Neuronal stem cell (in vitro differentiated cells): ENCODE measurements at regions not wholly inside any gene's neighbourhood (a gene's known extent, or its start where the extent isn't known, plus 50 kb on each side); places are given as distances from the start of the nearest gene placed in this dataset.
A peak's percentile ranks its signal among the peaks of the same experiment; 100 is the strongest.

Experiments
- DNase-seq: peaks from one replicate; pipeline ENCODE4 v3.0.0-alpha.2; 2013; ENCODE audit warnings: low spot score
- H2AFZ ChIP-seq: one replicate; pipeline ENCODE4 v1.6.1; 2013; ENCODE audit warnings: mild to moderate bottlenecking, low read length, inconsistent platforms
- H2AK5ac ChIP-seq: 2 replicates; pipeline ENCODE4 v1.6.1; 2013; ENCODE audit warnings: low read depth, mild to moderate bottlenecking, inconsistent platforms, low read length, moderate library complexity, mixed read lengths
- H2BK120ac ChIP-seq: 2 replicates; pipeline ENCODE4 v1.6.1; 2013; ENCODE audit warnings: low read depth, mild to moderate bottlenecking, inconsistent platforms, low read length, moderate library complexity, mixed read lengths
- H2BK12ac ChIP-seq: one replicate; pipeline ENCODE4 v1.6.1; 2013; ENCODE audit warnings: low read length, inconsistent platforms
- H2BK15ac ChIP-seq: 2 replicates; pipeline ENCODE4 v1.6.1; 2013; ENCODE audit warnings: mild to moderate bottlenecking, low read length, inconsistent platforms, mixed read lengths
- H2BK5ac ChIP-seq: one replicate; pipeline ENCODE4 v1.6.1; 2013; ENCODE audit warnings: inconsistent platforms, mild to moderate bottlenecking, low read length, moderate library complexity
- H3K14ac ChIP-seq: one replicate; pipeline ENCODE4 v1.6.1; 2013; ENCODE audit warnings: low read length, inconsistent platforms
- H3K18ac ChIP-seq: 2 replicates; pipeline ENCODE4 v1.6.1; 2013; ENCODE audit warnings: low read length, inconsistent platforms
- H3K23ac ChIP-seq: 2 replicates; pipeline ENCODE4 v1.6.1; 2013; ENCODE audit warnings: low read depth, mild to moderate bottlenecking, mixed read lengths, low read length, inconsistent platforms; ENCODE audit not compliant: poor library complexity
- H3K27ac ChIP-seq: replicated peaks from 3 replicates; pipeline ENCODE4 v1.5.1; 2013; ENCODE audit warnings: low read length, inconsistent platforms
- H3K27me3 ChIP-seq, 3 experiments: 2 replicates each; pipeline ENCODE4 v1.6.1; 2013; ENCODE audit warnings: low read length in 3 of 3, mild to moderate bottlenecking in 2 of 3, inconsistent platforms in 1 of 3, low read depth in 1 of 3, mixed read lengths in 1 of 3, moderate library complexity in 1 of 3; ENCODE audit not compliant: control insufficient read depth in 3 of 3, insufficient read depth in 3 of 3
- H3K36me3 ChIP-seq, 2 donors: replicated peaks in 1 of 2; 2 replicates each; pipeline ENCODE4 v1.6.1; 2013; ENCODE audit warnings: low read length in 2 of 2; ENCODE audit not compliant: control insufficient read depth in 2 of 2, insufficient read depth in 2 of 2
- H3K4ac ChIP-seq: 2 replicates; pipeline ENCODE4 v1.6.1; 2013; ENCODE audit warnings: inconsistent platforms, mild to moderate bottlenecking, low read length, moderate library complexity
- H3K4me1 ChIP-seq, 2 donors: 1 replicate in 1 of 2; 2 replicates in 1 of 2; pipeline ENCODE4 v1.6.1; 2013; ENCODE audit warnings: low read length in 2 of 2, low read depth in 1 of 2; ENCODE audit not compliant: control insufficient read depth in 2 of 2, insufficient read depth in 1 of 2
- H3K4me2 ChIP-seq: one replicate; pipeline ENCODE4 v1.6.1; 2013; ENCODE audit warnings: mild to moderate bottlenecking, low read length, inconsistent platforms; ENCODE audit not compliant: insufficient read depth, poor library complexity, severe bottlenecking
- H3K4me3 ChIP-seq, 2 donors: 2 replicates each; pipeline ENCODE4 v1.5.1; 2013; ENCODE audit warnings: low read length in 2 of 2, mild to moderate bottlenecking in 2 of 2, inconsistent platforms in 1 of 2, moderate library complexity in 1 of 2
- H3K79me1 ChIP-seq: one replicate; pipeline ENCODE4 v1.6.1; 2013; ENCODE audit warnings: low read depth, mild to moderate bottlenecking, inconsistent platforms, low read length, moderate library complexity
- H3K9ac ChIP-seq: one replicate; pipeline ENCODE4 v1.6.1; 2013; ENCODE audit warnings: mild to moderate bottlenecking, low read depth, low read length, inconsistent platforms; ENCODE audit not compliant: poor library complexity
- H3K9me3 ChIP-seq, 2 donors: replicated peaks in 1 of 2; 2 replicates each; pipeline versions ENCODE3 to v1.6.1; 2013; ENCODE audit warnings: low read length in 2 of 2, mild to moderate bottlenecking in 2 of 2, inconsistent platforms in 1 of 2, low read depth in 1 of 2, mixed read lengths in 1 of 2, moderate library complexity in 1 of 2; ENCODE audit not compliant: control insufficient read depth in 2 of 2, insufficient read depth in 1 of 2
- H4K8ac ChIP-seq: one replicate; pipeline ENCODE4 v1.6.1; 2013; ENCODE audit warnings: low read depth, mild to moderate bottlenecking, inconsistent platforms, low read length, moderate library complexity
- H4K91ac ChIP-seq: one replicate; pipeline ENCODE4 v1.6.1; 2013; ENCODE audit warnings: low read length, low read depth, mild to moderate bottlenecking, inconsistent platforms; ENCODE audit not compliant: poor library complexity
- WGBS, 2 donors: extraction: QIAGEN DNeasy Blood & Tissue Kit; methylation state at CpG; one replicate each; pipeline ENCODE4 v1.1.7; 2013; ENCODE audit warnings: missing lambda C conversion rate in 2 of 2, mixed read lengths in 1 of 2; ENCODE audit not compliant: insufficient read length in 2 of 2, insufficient replicate concordance in 1 of 2; ENCODE audit errors: extremely low coverage in 2 of 2; 5-methylcytosine and 5-hydroxymethylcytosine counted together

GRCh38 chr10:3495281-3495680 is 289.7 kb downstream of the KLF6 start:
- Histone ChIP-seq H3K36me3 (no peaks in the 10 kb centered on the region), H3K9me3 (no peaks in the 10 kb centered on the region), H3K79me1 (no peaks in the 10 kb centered on the region), H2BK12ac (no peak overlapping the region), H4K91ac (no peak overlapping the region), H3K23ac (no peak overlapping the region), H3K4ac (no peak overlapping the region), H4K8ac (no peak overlapping the region), H2BK15ac (no peak overlapping the region), H2AFZ (no peak overlapping the region), H3K9ac (no peak overlapping the region), H2AK5ac (no peak overlapping the region), H3K4me1 (peaks cover under 1 to 13% of the 10 kb centered on the region in 2 donors), H3K4me3 (no peak overlapping the region), H3K27me3 (no peaks in the 10 kb centered on the region), H2BK5ac (no peak overlapping the region), H3K27ac (no peak overlapping the region), H3K4me2 (no peak overlapping the region), H2BK120ac (no peak overlapping the region), H3K18ac (no peak overlapping the region), H3K14ac (no peak overlapping the region)
- DNase-seq, result no peak
- no CpG with 5 or more reads among the region's 6 CpGs for WGBS, 2 donors

GRCh38 chr10:3494838-3495230 is 290.2 kb downstream of the KLF6 start:
- H3K9ac ChIP-seq, result no peak overlapping the region
- H3K27me3 ChIP-seq, result no peaks in the 10 kb centered on the region
- H3K4me3 ChIP-seq, result no peak overlapping the region
- H3K79me1 ChIP-seq, result no peaks in the 10 kb centered on the region
- no CpG with 5 or more reads among the region's 11 CpGs for WGBS, 2 donors
- H2BK12ac ChIP-seq, result no peak overlapping the region
- no peak overlapping the region for H2AFZ ChIP-seq
- H4K91ac ChIP-seq, result no peak overlapping the region
- peaks cover 0 to 13% of the 10 kb centered on the region in 2 donors for H3K4me1 ChIP-seq
- no peak overlapping the region for H3K23ac ChIP-seq
- H3K18ac ChIP-seq, result no peak overlapping the region
- no peak for DNase-seq
- H3K9me3 ChIP-seq, result no peaks in the 10 kb centered on the region
- no peaks in the 10 kb centered on the region for H3K36me3 ChIP-seq
- H3K14ac ChIP-seq, result no peak overlapping the region
- no peak overlapping the region for H2BK120ac ChIP-seq
- H3K4ac ChIP-seq, result no peak overlapping the region
- H2BK5ac ChIP-seq, result no peak overlapping the region
- H2AK5ac ChIP-seq, result no peak overlapping the region
- no peak overlapping the region for H3K4me2 ChIP-seq
- H4K8ac ChIP-seq, result no peak overlapping the region
- no peak overlapping the region for H2BK15ac ChIP-seq
- no peak overlapping the region for H3K27ac ChIP-seq

GRCh38 chr10:3494131-3494837 is 290.7 kb downstream of the KLF6 start:
- H3K14ac ChIP-seq, result no peak overlapping the region
- no peak for DNase-seq
- H4K8ac ChIP-seq, result no peak overlapping the region
- H2BK12ac ChIP-seq, result no peak overlapping the region
- no peak overlapping the region for H3K4me2 ChIP-seq
- H3K36me3 ChIP-seq, result no peaks in the 10 kb centered on the region
- WGBS, 2 donors, result no CpG with 5 or more reads among the region's 22 CpGs
- H3K18ac ChIP-seq, result no peak overlapping the region
- no peaks in the 10 kb centered on the region for H3K27me3 ChIP-seq
- H3K79me1 ChIP-seq, result no peaks in the 10 kb centered on the region
- H3K9me3 ChIP-seq, result no peaks in the 10 kb centered on the region
- no peak overlapping the region for H3K23ac ChIP-seq
- no peak overlapping the region for H3K27ac ChIP-seq
- H3K4me1 ChIP-seq, result peaks cover 0 to 12% of the 10 kb centered on the region in 2 donors
- no peak overlapping the region for H3K9ac ChIP-seq
- H4K91ac ChIP-seq, result no peak overlapping the region
- H2AFZ ChIP-seq, result peak overlapping the region; percentile 24
- H2BK5ac ChIP-seq, result no peak overlapping the region
- no peak overlapping the region for H2AK5ac ChIP-seq
- no peak overlapping the region for H3K4me3 ChIP-seq
- no peak overlapping the region for H2BK120ac ChIP-seq
- H2BK15ac ChIP-seq, result no peak overlapping the region
- H3K4ac ChIP-seq, result no peak overlapping the region

- Histone ChIP-seq H2BK15ac (no peak overlapping the region), H3K14ac (no peak overlapping the region), H3K4me2 (no peak overlapping the region), H3K4ac (no peak overlapping the region), H3K4me1 (peaks cover 0 to 9% of the 10 kb centered on the region in 2 donors), H3K79me1 (no peaks in the 10 kb centered on the region), H3K4me3 (no peak overlapping the region), H4K8ac (no peak overlapping the region), H2BK5ac (no peak overlapping the region), H3K9me3 (no peaks in the 10 kb centered on the region), H3K27ac (no peak overlapping the region), H4K91ac (no peak overlapping the region), H3K27me3 (no peaks in the 10 kb centered on the region), H2AK5ac (no peak overlapping the region), H3K36me3 (no peaks in the 10 kb centered on the region), H3K23ac (no peak overlapping the region), H2AFZ (no peak overlapping the region), H3K9ac (no peak overlapping the region), H3K18ac (no peak overlapping the region), H2BK12ac (no peak overlapping the region), H2BK120ac (no peak overlapping the region)
- DNase-seq, result no peak
- no CpG with 5 or more reads among the region's 1 CpG for WGBS, 2 donors
Observed at GRCh38 chr10:3493621-3494020, 291.4 kb downstream of the KLF6 start.
